ENCODE measurements at regions not wholly inside any gene's neighbourhood (a gene's known extent, or its start where the extent isn't known, plus 50 kb on each side); places are given as distances from the start of the nearest gene placed in this dataset.
"Not testable (repeated sequence)": the region's sequence is repeated elsewhere in the genome, so short reads cannot be mapped to it uniquely, and the experiment has no call there.

GRCh38 chr12:13440844-13441243 is 244.3 kb downstream of the EMP1 start:
- no peak for DNase-seq (ENCODE audit: low read depth)

- DNase-seq (ENCODE audit: low read depth), result no peak
These were observed 241.0 kb downstream of the EMP1 start for GRCh38 chr12:13437541-13437940.

- DNase-seq (ENCODE audit: low read depth), result peak; percentile 44
These were observed 240.3 kb downstream of the EMP1 start for GRCh38 chr12:13436696-13437391.

- no peak for DNase-seq (ENCODE audit: low read depth)
These were observed 239.7 kb downstream of the EMP1 start for GRCh38 chr12:13436182-13436581.

- DNase-seq (ENCODE audit: low read depth), result peak; percentile 4
These were observed 238.9 kb downstream of the EMP1 start for GRCh38 chr12:13435235-13435933.

- DNase-seq (ENCODE audit: low read depth), result no peak
These were observed 237.2 kb downstream of the EMP1 start for GRCh38 chr12:13433768-13434167.

- DNase-seq (ENCODE audit: low read depth), result no peak
These were observed 234.5 kb downstream of the EMP1 start for GRCh38 chr12:13431041-13431440.

- DNase-seq (ENCODE audit: low read depth), result peak; percentile 59
These were observed 232.2 kb downstream of the EMP1 start for GRCh38 chr12:13428538-13429265.

- DNase-seq (ENCODE audit: low read depth), result peak; percentile 95
These were observed 229.2 kb downstream of the EMP1 start for GRCh38 chr12:13425766-13426165.

- no peak for DNase-seq (ENCODE audit: low read depth)
These were observed 225.8 kb downstream of the EMP1 start for GRCh38 chr12:13422291-13422690.

GRCh38 chr12:13417516-13417915 is 221.0 kb downstream of the EMP1 start:
- DNase-seq (ENCODE audit: low read depth), result no peak

GRCh38 chr12:13411287-13411686 is 214.8 kb downstream of the EMP1 start:
- DNase-seq (ENCODE audit: low read depth), result no peak

GRCh38 chr12:13405961-13406703 is 209.6 kb downstream of the EMP1 start:
- no peak for DNase-seq (ENCODE audit: low read depth)

- DNase-seq (ENCODE audit: low read depth), result no peak
These were observed 208.3 kb downstream of the EMP1 start for GRCh38 chr12:13404631-13405473.

- DNase-seq (ENCODE audit: low read depth), result no peak
These were observed 207.6 kb downstream of the EMP1 start for GRCh38 chr12:13404111-13404628.

GRCh38 chr12:13391375-13391774 is 194.8 kb downstream of the EMP1 start:
- DNase-seq (ENCODE audit: low read depth), result not testable (repeated sequence)

- DNase-seq (ENCODE audit: low read depth), result no peak
These were observed 194.4 kb downstream of the EMP1 start for GRCh38 chr12:13390918-13391317.

GRCh38 chr12:13390381-13390861 is 193.9 kb downstream of the EMP1 start:
- peak; percentile 74 for DNase-seq (ENCODE audit: low read depth)

- DNase-seq (ENCODE audit: low read depth), result no peak
These were observed 190.6 kb downstream of the EMP1 start for GRCh38 chr12:13387101-13387500.

GRCh38 chr12:13386323-13387039 is 190.0 kb downstream of the EMP1 start:
- no peak for DNase-seq (ENCODE audit: low read depth)

Measured in EH (cell line).